OCI-M2 (cell line): ENCODE measurements at regions not wholly inside any gene's neighbourhood (a gene's known extent, or its start where the extent isn't known, plus 50 kb on each side); places are given as distances from the start of the nearest gene placed in this dataset.

Source experiments
- DNase-seq: peaks from one replicate; lab custom pipeline; 2025; ENCODE audit not compliant: unreplicated experiment; lab: John Stamatoyannopoulos, UW

GRCh38 chr13:59566561-59566960, 597.2 kb downstream of the DIAPH3 start:
- DNase-seq, result no peak

GRCh38 chr13:59568306-59568705, 595.4 kb downstream of the DIAPH3 start:
- DNase-seq, result no peak

- DNase-seq, result no peak
Measured at GRCh38 chr13:59570204-59570603, 593.5 kb downstream of the DIAPH3 start.

GRCh38 chr13:59584101-59584500, 579.6 kb downstream of the DIAPH3 start:
- DNase-seq, result no peak

- DNase-seq, result no peak
Measured at GRCh38 chr13:59584761-59585670, 578.7 kb downstream of the DIAPH3 start.

- DNase-seq, result no peak
Measured at GRCh38 chr13:59587030-59587429, 576.7 kb downstream of the DIAPH3 start.

- no peak for DNase-seq
Measured at GRCh38 chr13:59587971-59588716, 575.6 kb downstream of the DIAPH3 start.

GRCh38 chr13:59588717-59589067, 575.0 kb downstream of the DIAPH3 start:
- no peak for DNase-seq

- DNase-seq, result no peak
Measured at GRCh38 chr13:59601993-59602392, 561.7 kb downstream of the DIAPH3 start.

- no peak for DNase-seq
Measured at GRCh38 chr13:59603646-59604045, 560.1 kb downstream of the DIAPH3 start.

GRCh38 chr13:59607172-59607571, 556.6 kb downstream of the DIAPH3 start:
- DNase-seq, result no peak

GRCh38 chr13:59607780-59608233, 555.9 kb downstream of the DIAPH3 start:
- DNase-seq, result no peak

GRCh38 chr13:59609421-59609820, 554.3 kb downstream of the DIAPH3 start:
- DNase-seq, result no peak
